ENCODE measurements at regions not wholly inside any gene's neighbourhood (a gene's known extent, or its start where the extent isn't known, plus 50 kb on each side); places are given as distances from the start of the nearest gene placed in this dataset.

- no peaks in the 10 kb centered on the region for H3K9me3 ChIP-seq (replicated peaks; ENCODE audit: low read length)
- H3K27me3 ChIP-seq (ENCODE audit: control insufficient read depth, insufficient read depth, low read length): no peaks in the 10 kb centered on the region
- no peak overlapping the region for H3K4me2 ChIP-seq (ENCODE audit: low read length)
- no peaks in the 10 kb centered on the region for H3K4me1 ChIP-seq (ENCODE audit: control insufficient read depth, insufficient read depth, low read length)
- H3K9ac ChIP-seq (ENCODE audit: low read depth, low read length): no peak overlapping the region
- no peaks in the 10 kb centered on the region for H3K36me3 ChIP-seq (ENCODE audit: insufficient read depth, low read length)
- H3K4me3 ChIP-seq (ENCODE audit: low read length): no peak overlapping the region
These were observed 55.3 kb upstream of the SLCO6A1 start for GRCh38 chr5:102554082-102554481.

GRCh38 chr5:102554728-102555127 lies 55.9 kb upstream of the SLCO6A1 start:
- Histone ChIP-seq H3K9me3 (replicated peaks; ENCODE audit: low read length) (no peaks in the 10 kb centered on the region), H3K4me3 (ENCODE audit: low read length) (no peak overlapping the region)

GRCh38 chr5:102561894-102562760 lies 63.3 kb upstream of the SLCO6A1 start:
- no peaks in the 10 kb centered on the region for H3K4me1 ChIP-seq (ENCODE audit: control insufficient read depth, insufficient read depth, low read length)
- no peak overlapping the region for H3K4me2 ChIP-seq (ENCODE audit: low read length)
- no peaks in the 10 kb centered on the region for H3K36me3 ChIP-seq (ENCODE audit: insufficient read depth, low read length)
- no peak overlapping the region for H3K9ac ChIP-seq (ENCODE audit: low read depth, low read length)
- no peaks in the 10 kb centered on the region for H3K27me3 ChIP-seq (ENCODE audit: control insufficient read depth, insufficient read depth, low read length)
- H3K9me3 ChIP-seq (replicated peaks; ENCODE audit: low read length): no peaks in the 10 kb centered on the region
- H3K4me3 ChIP-seq (ENCODE audit: low read length): no peak overlapping the region

More at GRCh38 chr5:102554728-102555127, 55.9 kb upstream of the SLCO6A1 start:
- Histone ChIP-seq H3K27me3 (ENCODE audit: control insufficient read depth, insufficient read depth, low read length) (no peaks in the 10 kb centered on the region), H3K9ac (ENCODE audit: low read depth, low read length) (no peak overlapping the region), H3K36me3 (ENCODE audit: insufficient read depth, low read length) (no peaks in the 10 kb centered on the region), H3K4me2 (ENCODE audit: low read length) (no peak overlapping the region), H3K4me1 (ENCODE audit: control insufficient read depth, insufficient read depth, low read length) (no peaks in the 10 kb centered on the region)

DNA sequence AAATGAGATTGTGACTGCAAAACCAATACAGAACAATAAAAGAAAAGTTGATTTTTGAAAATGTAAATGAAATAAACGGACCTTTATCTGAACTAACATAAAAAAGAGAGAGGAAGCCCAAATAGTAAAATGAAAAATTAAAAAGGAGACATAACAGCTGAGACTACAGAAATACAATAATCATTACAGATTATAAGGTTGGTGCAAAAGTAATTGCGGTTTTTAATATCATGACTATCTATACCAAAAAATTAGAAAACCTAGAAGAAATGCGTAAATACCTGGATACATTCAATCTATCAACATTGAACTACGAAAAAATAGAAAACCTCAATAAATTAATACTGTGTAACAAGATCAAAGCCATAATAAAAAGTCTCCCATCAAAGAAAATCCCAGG lies 71.9 kb upstream of the SLCO6A1 start:
- H3K4me1 ChIP-seq (ENCODE audit: control insufficient read depth, insufficient read depth, low read length): no peaks in the 10 kb centered on the region
- no peaks in the 10 kb centered on the region for H3K36me3 ChIP-seq (ENCODE audit: insufficient read depth, low read length)
- no peak overlapping the region for H3K4me2 ChIP-seq (ENCODE audit: low read length)
- no peaks in the 10 kb centered on the region for H3K9me3 ChIP-seq (replicated peaks; ENCODE audit: low read length)
- no peak overlapping the region for H3K9ac ChIP-seq (ENCODE audit: low read depth, low read length)
- no peak overlapping the region for H3K4me3 ChIP-seq (ENCODE audit: low read length)
- no peaks in the 10 kb centered on the region for H3K27me3 ChIP-seq (ENCODE audit: control insufficient read depth, insufficient read depth, low read length)

GRCh38 chr5:102578362-102578761 lies 79.6 kb upstream of the SLCO6A1 start:
- Histone ChIP-seq H3K9ac (ENCODE audit: low read depth, low read length) (no peak overlapping the region), H3K9me3 (replicated peaks; ENCODE audit: low read length) (no peaks in the 10 kb centered on the region), H3K36me3 (ENCODE audit: insufficient read depth, low read length) (no peaks in the 10 kb centered on the region), H3K4me3 (ENCODE audit: low read length) (no peak overlapping the region), H3K27me3 (ENCODE audit: control insufficient read depth, insufficient read depth, low read length) (no peaks in the 10 kb centered on the region), H3K4me1 (ENCODE audit: control insufficient read depth, insufficient read depth, low read length) (no peaks in the 10 kb centered on the region), H3K4me2 (ENCODE audit: low read length) (no peak overlapping the region)

DNA sequence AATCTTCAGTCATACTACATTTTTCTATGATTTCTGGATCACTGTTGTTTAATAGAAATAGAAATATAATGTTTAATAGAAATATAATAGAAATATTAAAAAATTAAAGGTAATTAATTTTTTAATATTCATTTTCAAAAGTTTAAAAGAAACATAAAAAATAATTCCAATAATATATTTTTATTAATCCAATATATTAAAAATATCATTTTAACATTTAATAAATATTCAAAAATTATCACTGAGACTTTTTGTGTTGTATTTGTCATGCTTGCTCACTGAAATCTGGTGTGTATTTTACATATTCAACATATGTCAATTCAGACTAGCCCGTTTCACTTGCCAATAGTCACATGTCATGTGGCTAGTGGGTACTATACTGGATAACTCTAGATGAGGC lies 80.6 kb upstream of the SLCO6A1 start:
- Histone ChIP-seq H3K4me1 (ENCODE audit: control insufficient read depth, insufficient read depth, low read length) (no peaks in the 10 kb centered on the region), H3K9ac (ENCODE audit: low read depth, low read length) (no peak overlapping the region), H3K4me2 (ENCODE audit: low read length) (no peak overlapping the region)

GRCh38 chr5:102581011-102581410 lies 82.2 kb upstream of the SLCO6A1 start:
- no peak overlapping the region for H3K4me3 ChIP-seq (ENCODE audit: low read length)
- no peaks in the 10 kb centered on the region for H3K36me3 ChIP-seq (ENCODE audit: insufficient read depth, low read length)
- no peaks in the 10 kb centered on the region for H3K27me3 ChIP-seq (ENCODE audit: control insufficient read depth, insufficient read depth, low read length)
- H3K4me2 ChIP-seq (ENCODE audit: low read length): no peak overlapping the region
- no peaks in the 10 kb centered on the region for H3K9me3 ChIP-seq (replicated peaks; ENCODE audit: low read length)
- no peak overlapping the region for H3K9ac ChIP-seq (ENCODE audit: low read depth, low read length)
- H3K4me1 ChIP-seq (ENCODE audit: control insufficient read depth, insufficient read depth, low read length): no peaks in the 10 kb centered on the region

More for the DNA sequence above, 80.6 kb upstream of the SLCO6A1 start:
- Histone ChIP-seq H3K27me3 (ENCODE audit: control insufficient read depth, insufficient read depth, low read length) (no peaks in the 10 kb centered on the region), H3K36me3 (ENCODE audit: insufficient read depth, low read length) (no peaks in the 10 kb centered on the region), H3K9me3 (replicated peaks; ENCODE audit: low read length) (no peaks in the 10 kb centered on the region), H3K4me3 (ENCODE audit: low read length) (no peak overlapping the region)

DNA sequence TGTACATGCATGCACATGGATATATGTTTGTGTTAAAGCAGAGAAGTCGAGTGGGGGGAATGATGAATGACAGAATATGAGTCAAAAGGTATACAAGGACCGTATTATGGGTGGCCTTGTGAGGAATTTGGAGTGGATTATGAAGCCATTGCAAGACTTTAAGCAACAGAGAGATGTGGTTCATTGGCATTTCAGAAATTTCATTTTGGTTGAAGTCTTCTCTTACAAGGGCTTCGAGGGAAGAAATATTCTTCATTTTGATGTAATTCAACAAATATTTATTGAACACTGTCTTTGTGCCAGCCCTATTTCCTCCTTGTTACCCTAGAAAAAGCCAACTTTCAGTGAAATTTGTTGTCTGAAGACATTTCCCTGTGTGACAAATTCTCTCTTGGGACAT lies 83.9 kb upstream of the SLCO6A1 start:
- Histone ChIP-seq H3K4me1 (ENCODE audit: control insufficient read depth, insufficient read depth, low read length) (no peaks in the 10 kb centered on the region), H3K4me3 (ENCODE audit: low read length) (no peak overlapping the region), H3K27me3 (ENCODE audit: control insufficient read depth, insufficient read depth, low read length) (no peaks in the 10 kb centered on the region), H3K4me2 (ENCODE audit: low read length) (no peak overlapping the region), H3K9me3 (replicated peaks; ENCODE audit: low read length) (no peaks in the 10 kb centered on the region), H3K36me3 (ENCODE audit: insufficient read depth, low read length) (no peaks in the 10 kb centered on the region), H3K9ac (ENCODE audit: low read depth, low read length) (no peak overlapping the region)

DNA sequence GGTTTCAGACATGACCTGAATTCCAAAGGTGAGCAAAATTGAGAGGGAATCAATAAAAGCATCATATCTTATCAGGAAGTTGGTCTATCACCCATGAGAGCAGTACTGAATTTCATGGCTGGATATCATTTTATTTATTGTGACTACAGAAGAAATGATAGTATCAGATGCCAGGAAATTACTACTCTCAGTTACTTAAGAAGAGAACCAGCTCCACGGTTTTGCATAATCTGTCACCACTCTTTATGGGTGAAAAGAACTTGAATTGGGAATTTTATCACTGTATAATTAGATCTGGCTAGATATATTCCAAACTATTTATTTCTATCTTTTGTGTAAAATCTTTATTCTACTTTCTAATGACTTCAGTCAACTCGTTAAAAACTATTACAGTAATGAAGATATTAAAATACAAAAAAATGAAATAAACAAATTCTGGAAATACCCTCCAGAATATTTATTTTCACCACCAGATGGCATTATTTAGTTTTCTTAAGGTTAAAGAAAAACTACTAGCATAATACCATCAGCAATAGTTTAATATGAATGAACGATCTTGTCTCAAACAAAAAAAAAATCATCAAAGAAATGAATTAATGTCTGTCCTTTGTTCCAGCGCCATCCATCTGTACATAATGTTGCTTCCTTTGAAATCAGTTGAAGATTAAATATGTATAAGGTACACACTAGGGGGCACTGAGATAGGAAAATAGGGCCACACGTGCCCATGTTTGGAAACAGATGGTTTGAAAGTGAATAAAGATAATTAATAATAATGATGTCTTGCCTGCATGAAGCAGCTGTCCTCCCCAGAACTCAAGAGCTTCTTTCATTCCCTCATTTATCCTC lies 84.7 kb upstream of the SLCO6A1 start:
- Histone ChIP-seq H3K27me3 (ENCODE audit: control insufficient read depth, insufficient read depth, low read length) (no peaks in the 10 kb centered on the region), H3K4me2 (ENCODE audit: low read length) (peak overlapping the region; percentile 58), H3K36me3 (ENCODE audit: insufficient read depth, low read length) (no peaks in the 10 kb centered on the region), H3K4me1 (ENCODE audit: control insufficient read depth, insufficient read depth, low read length) (no peaks in the 10 kb centered on the region), H3K9ac (ENCODE audit: low read depth, low read length) (no peak overlapping the region), H3K4me3 (ENCODE audit: low read length) (no peak overlapping the region), H3K9me3 (replicated peaks; ENCODE audit: low read length) (no peaks in the 10 kb centered on the region)

DNA sequence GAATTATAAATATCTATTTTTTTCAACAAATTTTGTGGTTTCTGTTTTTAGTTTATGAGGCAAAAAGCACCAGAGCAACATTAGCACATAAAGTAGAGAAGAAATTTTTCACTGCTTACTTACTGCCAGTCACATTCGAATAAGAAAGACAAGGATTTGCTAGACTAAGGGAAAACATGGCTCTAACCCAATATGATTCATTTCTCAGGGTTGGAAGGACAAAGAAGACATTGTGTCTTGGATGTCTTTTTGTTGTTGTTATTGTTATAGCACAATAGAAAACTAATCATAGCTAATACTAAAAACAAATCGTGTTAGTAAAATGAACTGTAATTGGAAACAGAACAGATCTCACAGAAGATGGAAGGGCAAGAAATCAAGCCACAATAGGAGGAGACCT lies 90.9 kb upstream of the SLCO6A1 start:
- Histone ChIP-seq H3K4me2 (ENCODE audit: low read length) (no peak overlapping the region), H3K9ac (ENCODE audit: low read depth, low read length) (no peak overlapping the region), H3K4me3 (ENCODE audit: low read length) (no peak overlapping the region), H3K36me3 (ENCODE audit: insufficient read depth, low read length) (no peaks in the 10 kb centered on the region), H3K27me3 (ENCODE audit: control insufficient read depth, insufficient read depth, low read length) (no peaks in the 10 kb centered on the region), H3K9me3 (replicated peaks; ENCODE audit: low read length) (no peaks in the 10 kb centered on the region), H3K4me1 (ENCODE audit: control insufficient read depth, insufficient read depth, low read length) (no peaks in the 10 kb centered on the region)

- Histone ChIP-seq H3K4me1 (ENCODE audit: control insufficient read depth, insufficient read depth, low read length) (no peaks in the 10 kb centered on the region), H3K36me3 (ENCODE audit: insufficient read depth, low read length) (no peaks in the 10 kb centered on the region), H3K27me3 (ENCODE audit: control insufficient read depth, insufficient read depth, low read length) (no peaks in the 10 kb centered on the region), H3K9me3 (replicated peaks; ENCODE audit: low read length) (no peaks in the 10 kb centered on the region), H3K4me2 (ENCODE audit: low read length) (no peak overlapping the region), H3K4me3 (ENCODE audit: low read length) (no peak overlapping the region), H3K9ac (ENCODE audit: low read depth, low read length) (no peak overlapping the region)
These were observed 91.7 kb upstream of the SLCO6A1 start for GRCh38 chr5:102590467-102590866.

All from skeletal muscle satellite cell (primary cell).